ENCODE measurements at regions not wholly inside any gene's neighbourhood (a gene's known extent, or its start where the extent isn't known, plus 50 kb on each side); places are given as distances from the start of the nearest gene placed in this dataset.

GRCh38 chr16:5925850-5926249, 828.3 kb upstream of the EEF2KMT start:
- H3K9me3 ChIP-seq (ENCODE audit: control insufficient read depth in 2 of 3, insufficient read depth in 1 of 3, low read length in 3 of 3), result no peaks in the 10 kb centered on the region
- no peaks in the 10 kb centered on the region for H3K4me1 ChIP-seq (ENCODE audit: control insufficient read depth in 2 of 3, insufficient read depth in 2 of 3, low read depth in 1 of 3, low read length in 3 of 3)
- DNase-seq, result no peak
- intact Hi-C loops (cut with DNase I), result no loop called here
- TF ChIP-seq CTCF (IDR thresholded peaks at IDR 0.05; ENCODE audit: borderline replicate concordance, extremely low read depth, insufficient read depth), result no peak
- H3K27ac ChIP-seq (ENCODE audit: low read depth in 2 of 2, low read length in 2 of 2), result no peak overlapping the region
- H3K4me3 ChIP-seq (ENCODE audit: low read length in 3 of 3), result no peak overlapping the region
- H3K9ac ChIP-seq (ENCODE audit: low read length in 3 of 3), result no peak overlapping the region
- H3K36me3 ChIP-seq (ENCODE audit: control insufficient read depth in 2 of 3, insufficient read depth in 3 of 3, low read length in 3 of 3), result no peaks in the 10 kb centered on the region
- FAIRE-seq, result no peak
- H3K27me3 ChIP-seq (ENCODE audit: control insufficient read depth, insufficient read depth, low read length), result no peaks in the 10 kb centered on the region

- no peaks in the 10 kb centered on the region for H3K27me3 ChIP-seq (ENCODE audit: control insufficient read depth, insufficient read depth, low read length)
- H3K36me3 ChIP-seq (ENCODE audit: control insufficient read depth in 2 of 3, insufficient read depth in 3 of 3, low read length in 3 of 3), result no peaks in the 10 kb centered on the region
- no peak overlapping the region for H3K27ac ChIP-seq (ENCODE audit: low read depth in 2 of 2, low read length in 2 of 2)
- intact Hi-C loops (cut with DNase I), result no loop called here
- TF ChIP-seq CTCF (IDR thresholded peaks at IDR 0.05; ENCODE audit: borderline replicate concordance, extremely low read depth, insufficient read depth), result no peak
- no peaks in the 10 kb centered on the region for H3K9me3 ChIP-seq (ENCODE audit: control insufficient read depth in 2 of 3, insufficient read depth in 1 of 3, low read length in 3 of 3)
- no peak for FAIRE-seq
- no peak overlapping the region for H3K4me3 ChIP-seq (ENCODE audit: low read length in 3 of 3)
- H3K9ac ChIP-seq (ENCODE audit: low read length in 3 of 3), result no peak overlapping the region
- H3K4me1 ChIP-seq (ENCODE audit: control insufficient read depth in 2 of 3, insufficient read depth in 2 of 3, low read depth in 1 of 3, low read length in 3 of 3), result no peaks in the 10 kb centered on the region
- no peak for DNase-seq
These were observed 825.1 kb upstream of the EEF2KMT start for GRCh38 chr16:5922686-5923085.

GRCh38 chr16:5918567-5919130, 821.1 kb upstream of the EEF2KMT start:
- no peak for FAIRE-seq
- Histone ChIP-seq H3K36me3 (ENCODE audit: control insufficient read depth in 2 of 3, insufficient read depth in 3 of 3, low read length in 3 of 3) (no peaks in the 10 kb centered on the region), H3K9ac (ENCODE audit: low read length in 3 of 3) (no peak overlapping the region), H3K4me3 (ENCODE audit: low read length in 3 of 3) (no peak overlapping the region), H3K27ac (ENCODE audit: low read depth in 2 of 2, low read length in 2 of 2) (no peak overlapping the region), H3K27me3 (ENCODE audit: control insufficient read depth, insufficient read depth, low read length) (no peaks in the 10 kb centered on the region), H3K9me3 (ENCODE audit: control insufficient read depth in 2 of 3, insufficient read depth in 1 of 3, low read length in 3 of 3) (no peaks in the 10 kb centered on the region), H3K4me1 (ENCODE audit: control insufficient read depth in 2 of 3, insufficient read depth in 2 of 3, low read depth in 1 of 3, low read length in 3 of 3) (no peaks in the 10 kb centered on the region)
- no peak for DNase-seq
- intact Hi-C loops (cut with DNase I), result no loop called here
- no peak for TF ChIP-seq CTCF (IDR thresholded peaks at IDR 0.05; ENCODE audit: borderline replicate concordance, extremely low read depth, insufficient read depth)
